Panc1 (cell line): ENCODE measurements at regions not wholly inside any gene's neighbourhood (a gene's known extent, or its start where the extent isn't known, plus 50 kb on each side); places are given as distances from the start of the nearest gene placed in this dataset.

ENCODE experiments used
- ATAC-seq: fragments of 200-7000 bp; cut with Tn5 transposase; 2 replicates; pipeline ENCODE4 v1.9.1; 2020; ENCODE audit warnings: mild to moderate bottlenecking, moderate library complexity
- BruUV-seq: library from RNA; stranded (reverse); fragments of 400-500 nt; replicated peaks from 2 replicates; lab custom pipeline; 2021; lab: Mats Ljungman, UMichigan
- CTCF ChIA-PET: fragments of 300-600 bp; sonication (Branson Sonifier 250); formaldehyde crosslinking; loops from one replicate; lab custom pipeline; 2022; ENCODE audit warnings: antibody characterized with exemption; lab: Charles Lee
- POLR2A ChIA-PET: fragments of 300-600 bp; sonication (Branson Sonifier 250); formaldehyde crosslinking; loops from one replicate; lab custom pipeline; 2022; ENCODE audit warnings: antibody characterized with exemption; lab: Charles Lee
- DNase-seq: peaks from one replicate; pipeline ENCODE4 v3.0.0-alpha.2; 2010; ENCODE audit warnings: low read depth, low spot score
- H3K27ac ChIP-seq: 2 replicates; pipeline ENCODE4 v1.5.1; 2011; ENCODE audit warnings: mild to moderate bottlenecking, low read length, inconsistent platforms
- H3K27me3 ChIP-seq: fragments of 200-500 bp; sonication (Bioruptor generic); 2 replicates; pipeline ENCODE4 v1.6.0; 2014; ENCODE audit warnings: low read length, inconsistent platforms; ENCODE audit not compliant: control insufficient read depth, insufficient read depth
- H3K36me3 ChIP-seq: fragments of 200-500 bp; sonication (Bioruptor generic); 2 replicates; pipeline ENCODE4 v1.5.1; 2014; ENCODE audit warnings: inconsistent platforms, mild to moderate bottlenecking, low read length, moderate library complexity; ENCODE audit not compliant: control insufficient read depth, insufficient read depth
- H3K4me1 ChIP-seq: 2 replicates; pipeline ENCODE4 v1.5.1; 2011; ENCODE audit warnings: inconsistent platforms, mild to moderate bottlenecking, low read length, moderate library complexity; ENCODE audit not compliant: control insufficient read depth, insufficient read depth
- H3K4me3 ChIP-seq, 2 experiments: 2 replicates each; pipeline ENCODE4 v1.5.1; 2011 to 2012; ENCODE audit warnings: low read depth in 2 of 2, low read length in 2 of 2, mild to moderate bottlenecking in 2 of 2, inconsistent platforms in 1 of 2, moderate library complexity in 1 of 2
- H3K9me3 ChIP-seq: fragments of 200-500 bp; sonication (Bioruptor generic); 2 replicates; pipeline ENCODE4 v1.5.1; 2014; ENCODE audit warnings: low read depth, mild to moderate bottlenecking, inconsistent platforms, low read length, moderate library complexity; ENCODE audit not compliant: control insufficient read depth, insufficient read depth
- CTCF ChIP-seq: fragments of 450-650 bp; IDR thresholded peaks from 2 replicates; pipeline ENCODE4 v1.5.1; 2017; ENCODE audit warnings: mild to moderate bottlenecking
- POLR2AphosphoS5 ChIP-seq: IDR thresholded peaks from 2 replicates; pipeline ENCODE4 v1.6.1; 2012; ENCODE audit warnings: mild to moderate bottlenecking, low read depth, low read length, moderate library complexity
- REST ChIP-seq, 2 experiments: IDR thresholded peaks; 2 replicates each; pipeline ENCODE4 v1.6.1; 2011 to 2012; ENCODE audit warnings: low read depth in 2 of 2, control low read depth in 1 of 2, low read length in 1 of 2, mild to moderate bottlenecking in 1 of 2, moderate library complexity in 1 of 2; ENCODE audit not compliant: insufficient read depth in 1 of 2
- SIN3A ChIP-seq: IDR thresholded peaks from 2 replicates; pipeline ENCODE4 v1.6.1; 2012; ENCODE audit warnings: low read depth, mild to moderate bottlenecking, low read length, moderate library complexity, borderline replicate concordance; ENCODE audit not compliant: insufficient read depth
- TCF7L2 ChIP-seq: IDR thresholded peaks from 2 replicates; pipeline ENCODE4 v1.6.1; 2011; ENCODE audit warnings: mild to moderate bottlenecking, low read depth, low read length, inconsistent platforms
- in situ Hi-C: cut with HindIII; loops from 2 replicates; pipeline ENCODE4 v1.10.0; 2016; ENCODE audit warnings: low sequenced_read_pairs, low pct_unique_long_range_greater_than_20kb
- intact Hi-C: fragments of 100-400 bp; cut with micrococcal nuclease; formaldehyde crosslinking; loops from one replicate; pipeline ENCODE4 v1.10.0; 2022; ENCODE audit not compliant: unreplicated experiment

GRCh38 chr6:164169355-164169754 is 754.8 kb downstream of the QKI start:
- intact Hi-C loops (no loop called here), in situ Hi-C loops (no loop called here)
- DNase-seq = no peak
- no peaks in the 10 kb centered on the region for H3K4me1 ChIP-seq
- BruUV-seq = no TSS peak
- no peaks in the 10 kb centered on the region for H3K9me3 ChIP-seq
- CTCF ChIA-PET = no interaction called here
- H3K27ac ChIP-seq = no peak overlapping the region
- TF ChIP-seq TCF7L2 = no peak
- TF ChIP-seq POLR2AphosphoS5 = no peak
- no peak for TF ChIP-seq CTCF
- TF ChIP-seq SIN3A = no peak
- no peaks in the 10 kb centered on the region for H3K36me3 ChIP-seq
- no peak overlapping the region for H3K4me3 ChIP-seq
- POLR2A ChIA-PET = no interaction called here
- no peak for ATAC-seq
- H3K27me3 ChIP-seq = no peaks in the 10 kb centered on the region

GRCh38 chr6:164168595-164168994 is 754.1 kb downstream of the QKI start:
- DNase-seq (no peak), ATAC-seq (no peak)
- no peaks in the 10 kb centered on the region for H3K4me1 ChIP-seq
- ChIA-PET POLR2A (no interaction called here), CTCF (no interaction called here)
- H3K9me3 ChIP-seq = no peaks in the 10 kb centered on the region
- H3K4me3 ChIP-seq = no peak overlapping the region
- in situ Hi-C loops = no loop called here
- intact Hi-C loops = no loop called here
- H3K36me3 ChIP-seq = no peaks in the 10 kb centered on the region
- BruUV-seq = no TSS peak
- H3K27me3 ChIP-seq = no peaks in the 10 kb centered on the region
- TF ChIP-seq SIN3A (no peak), TCF7L2 (no peak), REST (IDR thresholded peaks at IDR 0.05; ENCODE audit: insufficient read depth in 1 of 2, low read depth in 2 of 2, low read length in 1 of 2) (no peak), CTCF (no peak), POLR2AphosphoS5 (no peak)
- no peak overlapping the region for H3K27ac ChIP-seq
